HG03196 (cell line): ENCODE measurements at regions not wholly inside any gene's neighbourhood (a gene's known extent, or its start where the extent isn't known, plus 50 kb on each side); places are given as distances from the start of the nearest gene placed in this dataset.

Source experiments
- ATAC-seq: cut with Tn5 transposase; IDR thresholded peaks from one replicate; pipeline ENCODE4 v1.9.1; 2021; ENCODE audit not compliant: unreplicated experiment

GRCh38 chr2:150140777-150141176 is 346.7 kb downstream of the RND3 start:
- ATAC-seq = no peak

- ATAC-seq = no peak
Observed at GRCh38 chr2:150138587-150138986, 348.9 kb downstream of the RND3 start.

GRCh38 chr2:150137338-150138069 is 350.0 kb downstream of the RND3 start:
- no peak for ATAC-seq

GRCh38 chr2:150136893-150137292 is 350.6 kb downstream of the RND3 start:
- ATAC-seq = no peak

GRCh38 chr2:150136401-150136800 is 351.1 kb downstream of the RND3 start:
- no peak for ATAC-seq

- ATAC-seq = no peak
Observed at GRCh38 chr2:150135223-150135883, 352.1 kb downstream of the RND3 start.

- ATAC-seq = no peak
Observed at GRCh38 chr2:150134223-150134857, 353.1 kb downstream of the RND3 start.

GRCh38 chr2:150133623-150134022 is 353.8 kb downstream of the RND3 start:
- ATAC-seq = peak; percentile 99

GRCh38 chr2:150129921-150130575 is 357.4 kb downstream of the RND3 start:
- ATAC-seq = no peak

- ATAC-seq = no peak
Observed at GRCh38 chr2:150127995-150128394, 359.5 kb downstream of the RND3 start.

GRCh38 chr2:150127346-150127990 is 360.0 kb downstream of the RND3 start:
- no peak for ATAC-seq

GRCh38 chr2:150126839-150127238 is 360.6 kb downstream of the RND3 start:
- ATAC-seq = no peak

- no peak for ATAC-seq
Observed at GRCh38 chr2:150126143-150126740, 361.2 kb downstream of the RND3 start.

- ATAC-seq = no peak
Observed at GRCh38 chr2:150125708-150126107, 361.8 kb downstream of the RND3 start.

GRCh38 chr2:150125188-150125587 is 362.3 kb downstream of the RND3 start:
- no peak for ATAC-seq

GRCh38 chr2:150124739-150125138 is 362.7 kb downstream of the RND3 start:
- ATAC-seq = no peak

GRCh38 chr2:150122871-150123613 is 364.4 kb downstream of the RND3 start:
- no peak for ATAC-seq

GRCh38 chr2:150122156-150122555 is 365.3 kb downstream of the RND3 start:
- no peak for ATAC-seq

GRCh38 chr2:150120326-150120955 is 367.0 kb downstream of the RND3 start:
- ATAC-seq = no peak

GRCh38 chr2:150119819-150120218 is 367.6 kb downstream of the RND3 start:
- no peak for ATAC-seq
